SJSA1 (cell line): ENCODE measurements at regions not wholly inside any gene's neighbourhood (a gene's known extent, or its start where the extent isn't known, plus 50 kb on each side); places are given as distances from the start of the nearest gene placed in this dataset.

ENCODE experiments used
- DNase-seq, 2 experiments: peaks; one replicate each; pipeline ENCODE4 v3.0.0-alpha.2; 2015 to 2020; ENCODE audit warnings: low spot score in 2 of 2, low read depth in 1 of 2
- H3K27ac ChIP-seq: fragments of 250-450 bp; sonication (Bioruptor Pico); 2 replicates; pipeline ENCODE4 v1.5.1; 2020; ENCODE audit warnings: mild to moderate bottlenecking, moderate library complexity
- H3K27me3 ChIP-seq: fragments of 250-450 bp; sonication (Bioruptor Pico); replicated peaks from 2 replicates; pipeline ENCODE4 v1.5.1; 2020; ENCODE audit warnings: mild to moderate bottlenecking, moderate library complexity
- H3K36me3 ChIP-seq: fragments of 250-450 bp; sonication (Bioruptor Pico); 2 replicates; pipeline ENCODE4 v1.5.1; 2020; ENCODE audit warnings: mild to moderate bottlenecking
- H3K4me1 ChIP-seq: fragments of 250-450 bp; sonication (Bioruptor Pico); replicated peaks from 2 replicates; pipeline ENCODE4 v1.6.1; 2021; ENCODE audit warnings: mild to moderate bottlenecking
- H3K4me3 ChIP-seq: fragments of 250-450 bp; sonication (Bioruptor Pico); 2 replicates; pipeline ENCODE4 v1.5.1; 2020; ENCODE audit warnings: mild to moderate bottlenecking
- H3K9me3 ChIP-seq: fragments of 250-450 bp; sonication (Bioruptor Pico); replicated peaks from 2 replicates; pipeline ENCODE4 v1.5.1; 2020; ENCODE audit warnings: mild to moderate bottlenecking

DNA sequence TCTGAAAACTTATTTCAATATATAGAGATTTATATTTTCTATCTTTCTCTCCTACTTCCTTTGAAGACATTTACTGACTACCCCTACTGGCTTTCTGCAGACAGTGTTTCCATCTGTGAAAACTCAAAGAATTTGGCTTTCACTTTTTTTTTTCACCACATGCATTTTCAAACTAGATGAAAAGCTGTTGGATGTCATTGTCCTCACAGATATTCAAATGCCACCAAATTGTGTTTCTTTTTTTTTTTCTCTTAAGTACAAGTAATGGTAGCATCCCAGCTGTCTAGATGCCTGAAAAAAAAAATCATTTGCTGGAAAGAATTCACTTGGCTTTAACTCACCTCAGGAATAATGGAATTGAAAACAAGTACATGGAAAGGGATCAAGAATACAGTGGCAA is 2258.6 kb upstream of the ACO1 start:
- no peaks in the 10 kb centered on the region for H3K27me3 ChIP-seq
- H3K4me3 ChIP-seq: no peak overlapping the region
- H3K4me1 ChIP-seq: no peaks in the 10 kb centered on the region
- no peaks in the 10 kb centered on the region for H3K36me3 ChIP-seq
- DNase-seq: no peak
- no peak overlapping the region for H3K27ac ChIP-seq
- H3K9me3 ChIP-seq: no peaks in the 10 kb centered on the region

DNA sequence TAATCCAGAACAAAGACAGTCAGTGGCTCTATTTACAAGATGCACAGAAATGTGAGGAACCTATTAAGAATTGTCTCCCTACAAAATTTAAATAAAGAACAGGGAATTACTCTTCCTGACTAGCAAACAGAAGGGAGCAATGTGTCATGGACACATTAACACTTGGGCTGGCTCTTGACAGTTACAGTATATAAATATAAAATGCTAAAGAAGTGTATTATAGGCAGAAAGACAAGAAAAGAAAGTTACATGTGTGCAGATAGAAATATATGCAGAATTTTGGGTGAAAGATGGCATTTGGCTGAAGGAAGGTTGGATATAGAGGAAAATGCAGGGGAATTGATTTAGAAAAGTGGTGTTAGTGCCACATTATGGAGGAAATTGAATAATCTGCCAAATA is 2257.1 kb upstream of the ACO1 start:
- no peaks in the 10 kb centered on the region for H3K27me3 ChIP-seq

DNA sequence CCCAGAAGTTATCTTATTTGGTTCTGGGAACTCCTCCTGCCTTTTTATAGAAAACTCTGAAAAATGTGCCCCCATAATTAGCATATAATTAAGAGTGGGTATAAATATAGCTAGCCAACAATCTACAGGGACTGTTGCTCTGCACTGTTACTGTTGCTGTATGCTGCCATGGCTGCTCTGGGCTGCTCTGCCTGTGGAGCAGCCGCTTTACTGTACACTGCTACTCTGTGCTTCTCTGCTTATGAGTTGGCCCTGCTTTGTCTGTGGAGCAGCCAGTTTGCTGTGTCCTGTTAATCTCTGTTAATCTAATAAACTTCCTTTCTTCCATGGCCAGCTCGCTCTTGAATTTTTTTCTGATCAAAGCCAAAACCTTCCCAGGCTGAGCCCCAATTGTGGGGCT is 2244.0 kb upstream of the ACO1 start:
- no peaks in the 10 kb centered on the region for H3K36me3 ChIP-seq
- DNase-seq: no peak
- H3K27ac ChIP-seq: no peak overlapping the region
- no peaks in the 10 kb centered on the region for H3K9me3 ChIP-seq
- H3K27me3 ChIP-seq: no peaks in the 10 kb centered on the region
- H3K4me1 ChIP-seq: no peaks in the 10 kb centered on the region
- H3K4me3 ChIP-seq: no peak overlapping the region

More for the DNA sequence above, 2257.1 kb upstream of the ACO1 start:
- Histone ChIP-seq H3K9me3 (no peaks in the 10 kb centered on the region), H3K4me3 (no peak overlapping the region), H3K27ac (no peak overlapping the region), H3K36me3 (no peaks in the 10 kb centered on the region), H3K4me1 (no peaks in the 10 kb centered on the region)
- DNase-seq: no peak

DNA sequence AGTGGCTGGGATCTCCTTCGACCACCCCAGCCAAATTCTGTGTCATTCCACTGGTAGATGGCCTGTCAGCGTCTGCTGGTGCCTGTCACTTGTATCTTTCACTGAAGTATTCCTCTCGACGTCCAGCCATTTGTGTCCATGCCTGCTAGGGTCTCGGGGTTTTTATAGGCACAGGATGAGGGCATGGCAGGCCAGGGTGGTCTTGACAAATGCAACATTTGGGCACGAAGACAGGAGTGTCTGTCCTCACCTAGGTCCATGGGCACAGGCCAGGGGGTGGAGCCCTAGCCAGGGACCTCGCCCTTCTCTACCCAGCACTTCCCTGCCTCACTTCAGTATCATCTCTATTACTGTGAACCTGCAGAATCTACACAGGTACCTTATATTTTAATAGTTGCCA is 2223.9 kb upstream of the ACO1 start:
- Histone ChIP-seq H3K27ac (no peak overlapping the region), H3K9me3 (no peaks in the 10 kb centered on the region)
- DNase-seq: no peak

DNA sequence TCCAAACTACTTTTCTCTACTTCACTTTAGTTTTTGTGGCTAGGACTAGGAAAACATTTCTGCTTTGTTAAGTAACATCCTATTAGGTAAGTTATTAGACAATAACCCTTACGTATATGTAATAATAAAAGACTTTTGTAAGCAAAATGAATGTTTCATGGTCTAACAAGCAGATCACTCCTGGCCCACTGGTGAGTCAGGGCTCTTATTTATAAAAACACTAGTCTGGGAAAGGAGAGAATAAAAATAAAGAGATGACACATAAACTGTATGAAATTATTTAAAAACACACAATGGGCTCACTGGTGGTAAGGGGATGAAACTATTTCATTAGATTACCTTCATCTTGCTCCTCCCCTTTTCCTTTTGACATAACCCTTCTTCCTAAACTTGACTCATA is 2212.2 kb upstream of the ACO1 start:
- H3K27me3 ChIP-seq: no peaks in the 10 kb centered on the region
- no peak overlapping the region for H3K27ac ChIP-seq
- no peaks in the 10 kb centered on the region for H3K9me3 ChIP-seq
- no peak overlapping the region for H3K4me3 ChIP-seq
- no peak for DNase-seq
- no peaks in the 10 kb centered on the region for H3K4me1 ChIP-seq
- no peaks in the 10 kb centered on the region for H3K36me3 ChIP-seq

More for the DNA sequence above, 2223.9 kb upstream of the ACO1 start:
- H3K4me3 ChIP-seq: no peak overlapping the region
- H3K27me3 ChIP-seq: no peaks in the 10 kb centered on the region
- H3K4me1 ChIP-seq: no peaks in the 10 kb centered on the region
- H3K36me3 ChIP-seq: no peaks in the 10 kb centered on the region

DNA sequence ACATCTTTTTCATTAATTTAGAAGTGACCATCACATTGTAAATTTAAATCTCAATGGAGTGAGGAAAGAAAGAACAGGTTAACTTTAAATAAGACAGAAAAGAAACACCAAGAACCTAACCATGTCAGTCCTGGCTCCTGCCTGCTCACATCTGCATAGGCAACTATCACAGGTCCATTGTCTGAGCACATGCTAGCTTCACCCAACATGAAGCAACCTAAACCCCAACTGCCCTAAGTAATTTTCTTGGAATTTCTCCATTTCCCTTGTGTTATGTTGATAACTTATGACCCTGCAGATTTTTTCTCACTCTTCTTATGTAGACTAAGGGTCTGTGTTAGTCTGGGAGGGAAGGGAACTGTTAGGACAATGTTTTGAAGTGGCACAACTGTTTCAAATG is 2205.8 kb upstream of the ACO1 start:
- Histone ChIP-seq H3K27me3 (no peaks in the 10 kb centered on the region), H3K36me3 (no peaks in the 10 kb centered on the region), H3K4me3 (no peak overlapping the region), H3K4me1 (no peaks in the 10 kb centered on the region), H3K9me3 (no peaks in the 10 kb centered on the region), H3K27ac (no peak overlapping the region)
- DNase-seq: no peak

DNA sequence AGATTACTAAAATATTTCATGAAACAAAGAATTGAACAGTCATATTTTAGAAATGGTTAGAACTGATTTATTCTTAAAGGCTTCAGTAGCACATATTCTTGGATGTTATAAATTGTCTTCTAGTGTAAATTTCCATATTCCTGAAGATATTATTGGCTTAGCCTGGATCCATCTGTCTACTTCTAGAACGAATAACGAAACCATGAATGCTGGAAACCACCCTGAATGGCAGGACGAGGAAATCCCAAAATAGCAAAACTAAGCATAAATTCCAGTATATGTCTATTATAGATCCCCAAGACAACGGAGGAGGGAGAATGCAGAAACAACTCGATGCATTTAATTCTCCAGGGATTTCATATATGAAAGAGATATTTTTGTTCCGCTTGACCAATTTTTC is 2191.0 kb upstream of the ACO1 start:
- no peaks in the 10 kb centered on the region for H3K9me3 ChIP-seq
- H3K4me3 ChIP-seq: no peak overlapping the region
- H3K36me3 ChIP-seq: no peaks in the 10 kb centered on the region
- DNase-seq: no peak
- H3K27me3 ChIP-seq: no peaks in the 10 kb centered on the region
- no peak overlapping the region for H3K27ac ChIP-seq
- no peaks in the 10 kb centered on the region for H3K4me1 ChIP-seq

DNA sequence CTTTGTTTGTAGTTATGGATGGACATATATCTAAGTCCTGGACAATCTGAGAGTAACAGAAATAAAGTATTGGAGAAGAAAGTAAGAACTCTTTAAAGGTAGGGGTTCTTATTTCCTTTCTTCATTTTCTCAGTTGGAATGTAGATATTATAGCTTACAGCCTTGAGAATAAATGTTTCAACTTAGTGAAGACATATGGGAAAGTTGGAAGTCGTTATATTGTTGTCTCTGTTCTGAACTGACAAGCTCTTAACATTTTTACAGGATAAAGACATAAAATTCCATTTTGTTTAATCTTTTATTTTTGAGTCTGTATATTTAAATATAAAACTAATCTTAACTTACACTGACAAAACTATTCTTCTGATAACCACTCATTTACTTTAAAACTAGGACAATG is 2187.5 kb upstream of the ACO1 start:
- Histone ChIP-seq H3K36me3 (no peaks in the 10 kb centered on the region), H3K4me1 (no peaks in the 10 kb centered on the region), H3K4me3 (no peak overlapping the region), H3K27me3 (no peaks in the 10 kb centered on the region), H3K27ac (no peak overlapping the region), H3K9me3 (no peaks in the 10 kb centered on the region)
- DNase-seq: no peak

DNA sequence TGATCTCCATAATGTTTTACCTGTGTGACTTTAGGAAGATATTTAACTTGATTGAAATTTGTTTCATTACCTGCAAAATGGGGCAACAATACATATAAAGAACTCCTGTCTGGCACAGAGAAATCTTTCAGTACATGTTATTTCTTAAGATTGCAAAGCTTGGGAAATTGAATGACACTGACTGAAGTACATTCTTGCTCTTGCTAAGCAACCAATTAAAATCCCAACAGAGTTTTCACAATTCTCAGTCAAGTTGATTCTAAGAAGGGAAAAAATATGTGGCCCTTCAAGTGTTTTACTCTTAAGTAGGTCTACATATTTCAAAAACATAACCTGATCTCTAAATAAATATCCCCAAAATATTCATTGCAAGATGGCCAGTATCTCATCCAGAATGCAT is 2187.0 kb upstream of the ACO1 start:
- Histone ChIP-seq H3K4me1 (no peaks in the 10 kb centered on the region), H3K4me3 (no peak overlapping the region), H3K27ac (no peak overlapping the region), H3K9me3 (no peaks in the 10 kb centered on the region), H3K36me3 (no peaks in the 10 kb centered on the region), H3K27me3 (no peaks in the 10 kb centered on the region)
- no peak for DNase-seq

DNA sequence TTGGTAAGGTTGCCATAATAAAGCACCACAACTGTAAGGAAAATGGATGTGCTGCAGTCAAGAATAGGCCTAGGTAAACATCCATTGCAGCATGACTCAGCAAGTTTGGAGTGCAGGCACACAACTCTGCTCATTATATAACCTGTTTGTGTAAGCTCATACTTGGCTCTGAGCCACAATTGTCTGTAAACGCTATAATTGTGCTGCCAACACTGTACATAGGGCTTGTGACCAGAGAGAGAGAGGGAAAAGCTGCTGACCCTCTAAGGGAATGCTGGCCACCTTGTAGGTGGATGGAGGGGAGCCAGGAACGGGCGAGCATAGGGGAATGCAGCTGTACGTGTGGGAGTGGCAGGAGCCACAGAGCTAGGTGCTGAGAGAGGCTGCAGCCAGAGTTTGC is 2186.5 kb upstream of the ACO1 start:
- H3K4me1 ChIP-seq: no peaks in the 10 kb centered on the region
- no peaks in the 10 kb centered on the region for H3K9me3 ChIP-seq
- no peaks in the 10 kb centered on the region for H3K27me3 ChIP-seq
- H3K4me3 ChIP-seq: no peak overlapping the region
- H3K27ac ChIP-seq: no peak overlapping the region
- H3K36me3 ChIP-seq: no peaks in the 10 kb centered on the region
- DNase-seq: no peak

DNA sequence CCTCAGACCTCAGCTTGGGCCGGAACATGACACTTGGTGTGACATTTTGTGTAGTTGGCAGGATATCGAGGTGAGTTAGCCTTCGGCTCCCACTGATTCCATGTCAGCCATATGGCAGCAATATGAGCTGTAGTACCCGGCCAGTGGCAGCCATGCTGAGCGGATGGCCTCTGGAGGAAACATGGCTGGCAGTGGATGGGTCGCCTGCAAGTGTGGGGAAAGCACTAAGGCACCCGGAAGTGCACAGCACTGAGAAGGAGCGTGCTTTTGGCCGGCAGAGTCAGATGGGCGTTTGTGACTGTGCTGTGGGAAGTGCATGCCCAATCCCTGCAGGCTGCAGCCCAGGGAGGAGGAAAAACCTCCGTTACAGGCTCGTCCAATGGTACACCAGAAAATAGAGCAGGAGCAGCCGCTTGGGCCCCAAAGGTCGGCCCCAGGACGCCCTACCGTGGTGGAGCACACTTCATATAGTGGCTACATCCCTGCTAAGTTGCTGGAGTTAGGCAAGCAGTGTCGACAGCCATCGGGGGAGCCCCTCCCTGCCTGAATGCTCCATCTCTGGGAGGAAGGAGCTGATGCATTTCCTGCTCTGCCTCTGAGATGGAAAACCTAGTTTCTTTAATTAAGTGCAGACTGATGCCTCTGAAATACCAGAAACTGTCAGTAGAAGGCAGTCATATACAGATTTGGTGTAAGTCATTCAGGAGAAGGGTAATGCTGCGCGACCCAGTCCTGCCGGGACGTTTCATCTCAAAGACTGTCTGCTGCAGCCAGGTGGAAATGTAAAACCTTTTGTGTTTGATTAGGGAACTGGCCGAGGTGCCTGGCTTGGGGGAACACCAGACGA is 2185.8 kb upstream of the ACO1 start:
- DNase-seq: no peak
- Histone ChIP-seq H3K27ac (no peak overlapping the region), H3K4me1 (no peaks in the 10 kb centered on the region), H3K27me3 (no peaks in the 10 kb centered on the region), H3K36me3 (no peaks in the 10 kb centered on the region), H3K9me3 (no peaks in the 10 kb centered on the region), H3K4me3 (no peak overlapping the region)

DNA sequence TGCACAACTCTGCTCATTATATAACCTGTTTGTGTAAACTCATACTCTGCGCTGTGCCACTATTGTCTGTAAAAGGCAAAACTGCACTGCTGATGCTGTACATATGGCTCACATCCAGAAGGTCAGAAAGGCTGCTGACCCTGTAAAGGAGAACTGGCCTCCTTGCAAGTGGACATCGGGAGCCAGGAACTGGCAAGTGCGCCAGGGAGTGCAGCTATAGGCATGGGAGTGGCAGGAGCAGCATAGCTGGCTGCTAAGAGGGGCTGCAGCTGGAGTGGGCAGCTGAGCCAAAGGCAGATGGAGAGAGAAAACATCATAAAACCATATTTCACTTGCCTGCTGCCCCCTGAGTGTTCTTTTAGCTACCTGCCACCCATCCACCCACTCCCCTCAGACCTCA is 2183.4 kb upstream of the ACO1 start:
- DNase-seq: no peak
- Histone ChIP-seq H3K27ac (no peak overlapping the region), H3K36me3 (no peaks in the 10 kb centered on the region), H3K27me3 (no peaks in the 10 kb centered on the region), H3K4me3 (no peak overlapping the region), H3K4me1 (no peaks in the 10 kb centered on the region), H3K9me3 (no peaks in the 10 kb centered on the region)

DNA sequence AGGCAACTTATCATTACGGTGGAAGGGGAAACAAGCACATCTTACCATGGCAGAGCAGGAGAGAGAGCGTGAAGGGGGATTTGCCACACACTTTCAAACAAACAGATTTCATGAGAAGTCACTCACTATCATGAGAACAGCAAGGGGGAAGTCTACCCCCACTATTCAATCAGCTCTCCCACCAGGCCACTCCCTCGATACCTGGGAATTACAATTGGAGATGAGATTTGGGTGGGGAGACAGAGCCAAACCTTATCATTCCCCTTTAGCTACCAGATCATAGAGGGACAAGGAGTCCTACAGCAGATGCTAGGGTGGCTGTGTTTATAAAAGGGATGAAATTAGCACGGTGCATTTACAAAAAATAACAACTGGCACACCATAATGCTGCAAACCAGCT is 2149.4 kb upstream of the ACO1 start:
- H3K4me3 ChIP-seq: no peak overlapping the region
- H3K27ac ChIP-seq: no peak overlapping the region
- DNase-seq: no peak
- H3K36me3 ChIP-seq: no peaks in the 10 kb centered on the region
- no peaks in the 10 kb centered on the region for H3K27me3 ChIP-seq
- no peaks in the 10 kb centered on the region for H3K4me1 ChIP-seq
- no peaks in the 10 kb centered on the region for H3K9me3 ChIP-seq

DNA sequence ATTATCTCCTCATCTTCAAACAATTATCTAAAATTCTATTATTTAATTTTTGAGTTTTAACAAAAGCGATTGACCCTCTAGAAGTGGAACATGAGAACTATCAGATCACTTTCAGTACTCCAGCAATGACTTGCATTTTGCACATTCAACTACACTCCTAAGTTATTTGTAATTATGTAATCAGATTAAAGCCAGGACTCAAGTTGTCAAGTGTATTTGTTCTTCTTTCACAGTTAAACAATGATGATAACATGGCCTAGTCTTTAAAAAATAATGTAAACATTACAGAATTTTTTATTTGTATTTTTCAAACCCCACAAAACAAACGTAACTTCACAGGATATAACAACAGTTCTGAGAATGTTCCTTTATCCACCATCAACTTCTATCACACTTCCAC is 2148.9 kb upstream of the ACO1 start:
- Histone ChIP-seq H3K27me3 (no peaks in the 10 kb centered on the region), H3K4me1 (no peaks in the 10 kb centered on the region), H3K27ac (no peak overlapping the region), H3K36me3 (no peaks in the 10 kb centered on the region), H3K4me3 (no peak overlapping the region), H3K9me3 (no peaks in the 10 kb centered on the region)
- DNase-seq: no peak

DNA sequence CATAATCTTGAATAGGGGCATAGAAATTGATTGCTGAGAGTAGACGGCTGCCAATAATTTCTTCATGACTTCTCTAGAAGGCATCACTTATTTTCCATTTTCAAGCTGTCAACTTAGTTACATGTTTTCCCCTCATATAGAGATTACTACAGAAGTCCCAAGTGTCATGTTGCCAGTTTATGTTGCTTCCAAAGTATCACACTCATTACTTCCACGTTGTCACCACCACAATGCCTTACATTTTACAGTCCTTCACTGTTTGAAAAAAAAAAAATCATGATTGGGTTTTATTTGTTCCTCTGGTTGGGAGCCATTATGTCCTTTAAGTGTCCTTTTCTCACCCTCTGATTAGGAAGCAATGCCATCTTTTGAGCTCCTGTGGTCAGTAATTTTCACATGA is 2144.6 kb upstream of the ACO1 start:
- H3K9me3 ChIP-seq: no peaks in the 10 kb centered on the region
- no peaks in the 10 kb centered on the region for H3K36me3 ChIP-seq
- no peak overlapping the region for H3K4me3 ChIP-seq
- no peak overlapping the region for H3K27ac ChIP-seq
- no peak for DNase-seq
- H3K27me3 ChIP-seq: no peaks in the 10 kb centered on the region
- H3K4me1 ChIP-seq: no peaks in the 10 kb centered on the region
